ENCODE measurements at regions not wholly inside any gene's neighbourhood (a gene's known extent, or its start where the extent isn't known, plus 50 kb on each side); places are given as distances from the start of the nearest gene placed in this dataset.

- TF ChIP-seq CUX1 (IDR thresholded peaks at IDR 0.05; ENCODE audit: insufficient replicate concordance, low read depth, low read length): no peak
Measured at GRCh38 chrX:112306027-112306426, 223.5 kb upstream of the TRPC5 start (continued).

GRCh38 chrX:112279940-112280339 is 197.4 kb upstream of the TRPC5 start:
- no peak for FAIRE-seq
- RAD21 ChIA-PET (ENCODE audit: unreplicated experiment): no interaction called here
- intact Hi-C loops (cut with micrococcal nuclease; ENCODE audit: unreplicated experiment): no loop called here
- TF ChIP-seq MAX (IDR thresholded peaks at IDR 0.05; ENCODE audit: low read depth, low read length): no peak
- no peak for TF ChIP-seq SIN3A (IDR thresholded peaks at IDR 0.05; ENCODE audit: low read depth, low read length)
- no peak for TF ChIP-seq PBX3 (IDR thresholded peaks at IDR 0.05; ENCODE audit: insufficient replicate concordance, low read depth, low read length)
- no peak for TF ChIP-seq CEBPB (IDR thresholded peaks at IDR 0.05; ENCODE audit: borderline replicate concordance in 1 of 2, low read depth in 2 of 2, low read length in 2 of 2)
- TF ChIP-seq BMI1 (IDR thresholded peaks at IDR 0.05; ENCODE audit: borderline replicate concordance): no peak
- TF ChIP-seq ZNF217 (IDR thresholded peaks at IDR 0.05): no peak
- no peak for TF ChIP-seq CHD1 (IDR thresholded peaks at IDR 0.05; ENCODE audit: low read depth, low read length)
- TF ChIP-seq RCOR1 (conservative IDR thresholded peaks at IDR 0.05; ENCODE audit: low read depth, low read length): no peak
- no peak for TF ChIP-seq SMC3 (IDR thresholded peaks at IDR 0.05; ENCODE audit: borderline replicate concordance, low read length)
- TF ChIP-seq USF2 (IDR thresholded peaks at IDR 0.05; ENCODE audit: borderline replicate concordance, low read depth, low read length): no peak
- no peak for TF ChIP-seq HDGF (IDR thresholded peaks at IDR 0.05)
- TF ChIP-seq KDM1A (IDR thresholded peaks at IDR 0.05; ENCODE audit: borderline replicate concordance): no peak
- no peak for TF ChIP-seq ZNF274 (IDR thresholded peaks at IDR 0.05; ENCODE audit: insufficient read depth, insufficient read length)
- no peak for TF ChIP-seq MTA2 (IDR thresholded peaks at IDR 0.05; ENCODE audit: low read depth)
- TF ChIP-seq USF1 (IDR thresholded peaks at IDR 0.05; ENCODE audit: borderline replicate concordance, extremely low read length, insufficient read depth, low read depth, low read length): no peak

More at GRCh38 chrX:112279940-112280339, 197.4 kb upstream of the TRPC5 start:
- no peak for DNase-seq (ENCODE audit: low read depth, low spot score)
- Histone ChIP-seq H3K36me3 (ENCODE audit: control insufficient read depth in 2 of 2, insufficient read depth in 2 of 2, low read length in 1 of 2) (no peaks in the 10 kb centered on the region), H3K4me2 (ENCODE audit: control insufficient read depth, insufficient read depth) (no peak overlapping the region), H3K27ac (ENCODE audit: control insufficient read depth, insufficient read depth) (no peak overlapping the region), H3K4me1 (ENCODE audit: control insufficient read depth, insufficient read depth, low read length) (no peaks in the 10 kb centered on the region), H2AFZ (ENCODE audit: control insufficient read depth, low read depth, low read length) (no peak overlapping the region), H3K79me2 (ENCODE audit: control insufficient read depth, insufficient read depth, low read length) (no peaks in the 10 kb centered on the region), H3K9ac (ENCODE audit: control insufficient read depth, insufficient read depth, low read length) (no peak overlapping the region), H4K20me1 (ENCODE audit: control insufficient read depth, insufficient read depth) (no peaks in the 10 kb centered on the region), H3K27me3 (replicated peaks in 1 of 2; ENCODE audit: control insufficient read depth in 2 of 2, insufficient read depth in 2 of 2, low read length in 1 of 2) (no peaks in the 10 kb centered on the region), H3K9me3 (replicated peaks; ENCODE audit: control insufficient read depth, insufficient read depth, low read length) (no peaks in the 10 kb centered on the region), H3K4me3 (no peak overlapping the region)
- ChIA-PET SMC1A (ENCODE audit: uncharacterized antibody, unreplicated experiment) (no interaction called here), POLR2A (no interaction called here), CTCF (no interaction called here)
- no peak for ATAC-seq
- WGBS (ENCODE audit: insufficient coverage, insufficient replicate concordance, low lambda C conversion rate, missing lambda C conversion rate): 0% methylated on average over 1 of the region's 1 CpG
- in situ Hi-C loops (cut with MboI): no loop called here
- BruUV-seq (replicated peaks): no TSS peak

Data from GM12878 (cell line).